ENCODE measurements at regions not wholly inside any gene's neighbourhood (a gene's known extent, or its start where the extent isn't known, plus 50 kb on each side); places are given as distances from the start of the nearest gene placed in this dataset.

GRCh38 chr7:25970911-25971310 lies 181.1 kb upstream of the NFE2L3 start:
- H3K9me3 ChIP-seq (ENCODE audit: control extremely low read depth in 1 of 3, control insufficient read depth in 2 of 3, insufficient read depth in 1 of 3, low read length in 2 of 3), result peaks cover 0 to 12% (median 0%) of the 10 kb centered on the region in 3 donors
- peaks cover 9% of the 10 kb centered on the region for H3K27me3 Mint-ChIP-seq
- ChIA-PET CTCF (no interaction called here), POLR2A (no interaction called here)
- no peaks in the 10 kb centered on the region for H3K79me2 ChIP-seq (ENCODE audit: control insufficient read depth, insufficient read depth, low read length)
- H3K36me3 ChIP-seq (replicated peaks in 1 of 2; ENCODE audit: control extremely low read depth in 1 of 2, control insufficient read depth in 1 of 2, extremely low read depth in 1 of 2, insufficient read depth in 2 of 2, low read length in 1 of 2), result no peaks in the 10 kb centered on the region
- TF ChIP-seq EZH2 (IDR thresholded peaks at IDR 0.05; ENCODE audit: borderline replicate concordance, insufficient read depth, low read depth, low read length, poor library complexity, severe bottlenecking) (no peak), CTCF (IDR thresholded peaks at IDR 0.05) (no peak)
- WGBS (ENCODE audit: insufficient coverage), result 76% methylated on average over 2 of the region's 5 CpGs
- DNase-seq (no peak), ATAC-seq (ENCODE audit: low read depth) (no peak)
- H3K27ac ChIP-seq (ENCODE audit: low read length in 2 of 2), result no peak overlapping the region
- no peak overlapping the region for H3K9ac ChIP-seq (ENCODE audit: low read length)
- H3K27me3 ChIP-seq (replicated peaks in 1 of 4; ENCODE audit: control extremely low read depth in 1 of 4, control insufficient read depth in 3 of 4, insufficient read depth in 4 of 4, low read length in 3 of 4), result peaks cover 0 to 16% (median 8%) of the 10 kb centered on the region in 4 experiments
- H3K9me3 Mint-ChIP-seq (ENCODE audit: insufficient read depth), result no peaks in the 10 kb centered on the region
- no peak overlapping the region for H3K4me3 ChIP-seq (ENCODE audit: control extremely low read depth in 1 of 5, extremely low read depth in 1 of 5, insufficient read depth in 1 of 5, low read depth in 2 of 5, low read length in 4 of 5)
- no peak overlapping the region for H3K4me2 ChIP-seq (replicated peaks; ENCODE audit: low read depth, low read length, poor library complexity, severe bottlenecking)
- intact Hi-C loops (cut with micrococcal nuclease), result no loop called here
- H3K4me1 Mint-ChIP-seq, result peaks cover 23% of the 10 kb centered on the region
- no peak overlapping the region for H2AFZ ChIP-seq (ENCODE audit: insufficient read depth, low read depth, low read length, poor library complexity, severe bottlenecking)
- no peak overlapping the region for H3K4me3 Mint-ChIP-seq
- H3K27ac Mint-ChIP-seq, result no peak overlapping the region
- H4K20me1 ChIP-seq (ENCODE audit: control insufficient read depth, insufficient read depth, low read length, poor library complexity, severe bottlenecking), result no peaks in the 10 kb centered on the region
- peaks cover 18 to 25% of the 10 kb centered on the region in 2 donors for H3K4me1 ChIP-seq (ENCODE audit: control insufficient read depth in 2 of 2, insufficient read depth in 2 of 2, low read length in 2 of 2)

DNA sequence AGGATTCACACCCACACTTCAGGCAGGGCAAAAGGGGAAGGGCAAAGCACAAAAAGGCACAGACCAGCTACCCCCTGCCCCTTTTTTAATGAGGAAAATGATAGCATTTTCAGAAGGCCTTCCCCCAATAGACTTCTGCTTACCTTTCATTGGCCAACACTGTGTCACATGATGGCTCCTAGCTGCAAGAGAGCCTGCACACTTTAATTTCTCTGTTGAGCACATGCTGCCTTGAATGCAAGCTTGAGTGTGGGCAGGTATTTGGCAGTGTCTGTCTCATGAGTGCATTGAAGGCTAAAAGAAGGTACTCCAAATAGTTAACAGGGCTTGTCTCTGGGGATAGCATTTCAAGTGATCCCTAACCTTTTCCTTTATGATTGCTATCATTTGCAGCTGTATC lies 175.4 kb upstream of the NFE2L3 start:
- no peak overlapping the region for H3K4me3 ChIP-seq (ENCODE audit: control extremely low read depth in 1 of 5, extremely low read depth in 1 of 5, insufficient read depth in 1 of 5, low read depth in 2 of 5, low read length in 4 of 5)
- peaks cover 0 to 16% (median 6%) of the 10 kb centered on the region in 4 experiments for H3K27me3 ChIP-seq (replicated peaks in 1 of 4; ENCODE audit: control extremely low read depth in 1 of 4, control insufficient read depth in 3 of 4, insufficient read depth in 4 of 4, low read length in 3 of 4)
- no peak overlapping the region for H3K9ac ChIP-seq (ENCODE audit: low read length)
- no peaks in the 10 kb centered on the region for H3K36me3 ChIP-seq (replicated peaks in 1 of 2; ENCODE audit: control extremely low read depth in 1 of 2, control insufficient read depth in 1 of 2, extremely low read depth in 1 of 2, insufficient read depth in 2 of 2, low read length in 1 of 2)
- H2AFZ ChIP-seq (ENCODE audit: insufficient read depth, low read depth, low read length, poor library complexity, severe bottlenecking), result no peak overlapping the region
- H3K79me2 ChIP-seq (ENCODE audit: control insufficient read depth, insufficient read depth, low read length), result no peaks in the 10 kb centered on the region
- H3K4me2 ChIP-seq (replicated peaks; ENCODE audit: low read depth, low read length, poor library complexity, severe bottlenecking), result no peak overlapping the region
- ATAC-seq (ENCODE audit: low read depth) (no peak), DNase-seq (no peak)
- peaks cover 3% of the 10 kb centered on the region for H3K27me3 Mint-ChIP-seq
- H3K4me1 ChIP-seq (ENCODE audit: control insufficient read depth in 2 of 2, insufficient read depth in 2 of 2, low read length in 2 of 2), result no peaks in the 10 kb centered on the region
- intact Hi-C loops (cut with micrococcal nuclease), result no loop called here
- no peak overlapping the region for H3K27ac Mint-ChIP-seq
- TF ChIP-seq EZH2 (IDR thresholded peaks at IDR 0.05; ENCODE audit: borderline replicate concordance, insufficient read depth, low read depth, low read length, poor library complexity, severe bottlenecking) (no peak), CTCF (IDR thresholded peaks at IDR 0.05) (no peak)
- H3K9me3 ChIP-seq (ENCODE audit: control extremely low read depth in 1 of 3, control insufficient read depth in 2 of 3, insufficient read depth in 1 of 3, low read length in 2 of 3), result peaks cover 0 to 19% (median 9%) of the 10 kb centered on the region in 3 donors
- POLR2A ChIA-PET, result no interaction called here
- CTCF ChIA-PET, result interaction anchor here (1.0 kb wide), 1 partner anchor 84 kb away, joined by 3 read pairs; no protein-coding TSS in a partner anchor
- no peaks in the 10 kb centered on the region for H4K20me1 ChIP-seq (ENCODE audit: control insufficient read depth, insufficient read depth, low read length, poor library complexity, severe bottlenecking)
- H3K27ac ChIP-seq (ENCODE audit: low read length in 2 of 2), result no peak overlapping the region
- no peaks in the 10 kb centered on the region for H3K4me1 Mint-ChIP-seq
- no peak overlapping the region for H3K4me3 Mint-ChIP-seq
- peaks cover 2% of the 10 kb centered on the region for H3K9me3 Mint-ChIP-seq (ENCODE audit: insufficient read depth)
